ENCODE measurements at regions not wholly inside any gene's neighbourhood (a gene's known extent, or its start where the extent isn't known, plus 50 kb on each side); places are given as distances from the start of the nearest gene placed in this dataset.
A peak's percentile ranks its signal among the peaks of the same experiment; 100 is the strongest.

DNA sequence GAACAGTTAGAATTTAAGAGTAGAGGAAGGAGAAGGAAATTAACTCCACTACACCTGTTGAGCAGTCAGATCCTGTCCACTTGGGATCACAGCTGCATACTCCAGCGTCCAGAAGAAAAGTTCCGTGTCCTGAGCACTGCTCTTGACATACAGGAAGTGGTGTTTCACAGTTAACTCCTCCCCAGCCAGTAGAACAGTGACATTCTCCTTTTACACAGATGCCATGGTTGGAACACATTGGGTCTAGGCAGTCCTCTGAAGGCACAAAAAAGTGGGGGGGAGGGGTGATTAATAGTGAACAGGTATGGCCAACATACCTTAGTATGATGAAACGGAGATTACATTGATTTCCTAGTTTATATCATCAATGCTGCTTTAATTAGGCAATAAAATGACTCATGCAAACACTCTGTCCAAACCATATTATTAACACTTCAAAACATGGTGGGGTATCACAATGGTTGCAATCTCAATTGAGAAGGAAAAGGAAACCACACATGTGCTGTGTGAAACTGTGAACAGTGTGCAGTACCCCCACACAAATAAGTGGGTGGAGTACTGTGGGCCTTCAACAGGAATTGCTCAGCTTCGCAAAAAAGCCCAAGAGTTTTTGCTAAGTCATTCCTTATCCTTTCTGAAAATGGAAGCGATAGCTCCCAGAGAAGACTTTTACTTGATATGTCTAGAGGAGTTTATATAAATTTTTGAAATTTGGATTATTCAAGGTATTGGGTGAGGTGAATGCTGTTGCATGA lies 295.6 kb downstream of the SH2D1A start (continued):
- TF ChIP-seq, protein P1, sequence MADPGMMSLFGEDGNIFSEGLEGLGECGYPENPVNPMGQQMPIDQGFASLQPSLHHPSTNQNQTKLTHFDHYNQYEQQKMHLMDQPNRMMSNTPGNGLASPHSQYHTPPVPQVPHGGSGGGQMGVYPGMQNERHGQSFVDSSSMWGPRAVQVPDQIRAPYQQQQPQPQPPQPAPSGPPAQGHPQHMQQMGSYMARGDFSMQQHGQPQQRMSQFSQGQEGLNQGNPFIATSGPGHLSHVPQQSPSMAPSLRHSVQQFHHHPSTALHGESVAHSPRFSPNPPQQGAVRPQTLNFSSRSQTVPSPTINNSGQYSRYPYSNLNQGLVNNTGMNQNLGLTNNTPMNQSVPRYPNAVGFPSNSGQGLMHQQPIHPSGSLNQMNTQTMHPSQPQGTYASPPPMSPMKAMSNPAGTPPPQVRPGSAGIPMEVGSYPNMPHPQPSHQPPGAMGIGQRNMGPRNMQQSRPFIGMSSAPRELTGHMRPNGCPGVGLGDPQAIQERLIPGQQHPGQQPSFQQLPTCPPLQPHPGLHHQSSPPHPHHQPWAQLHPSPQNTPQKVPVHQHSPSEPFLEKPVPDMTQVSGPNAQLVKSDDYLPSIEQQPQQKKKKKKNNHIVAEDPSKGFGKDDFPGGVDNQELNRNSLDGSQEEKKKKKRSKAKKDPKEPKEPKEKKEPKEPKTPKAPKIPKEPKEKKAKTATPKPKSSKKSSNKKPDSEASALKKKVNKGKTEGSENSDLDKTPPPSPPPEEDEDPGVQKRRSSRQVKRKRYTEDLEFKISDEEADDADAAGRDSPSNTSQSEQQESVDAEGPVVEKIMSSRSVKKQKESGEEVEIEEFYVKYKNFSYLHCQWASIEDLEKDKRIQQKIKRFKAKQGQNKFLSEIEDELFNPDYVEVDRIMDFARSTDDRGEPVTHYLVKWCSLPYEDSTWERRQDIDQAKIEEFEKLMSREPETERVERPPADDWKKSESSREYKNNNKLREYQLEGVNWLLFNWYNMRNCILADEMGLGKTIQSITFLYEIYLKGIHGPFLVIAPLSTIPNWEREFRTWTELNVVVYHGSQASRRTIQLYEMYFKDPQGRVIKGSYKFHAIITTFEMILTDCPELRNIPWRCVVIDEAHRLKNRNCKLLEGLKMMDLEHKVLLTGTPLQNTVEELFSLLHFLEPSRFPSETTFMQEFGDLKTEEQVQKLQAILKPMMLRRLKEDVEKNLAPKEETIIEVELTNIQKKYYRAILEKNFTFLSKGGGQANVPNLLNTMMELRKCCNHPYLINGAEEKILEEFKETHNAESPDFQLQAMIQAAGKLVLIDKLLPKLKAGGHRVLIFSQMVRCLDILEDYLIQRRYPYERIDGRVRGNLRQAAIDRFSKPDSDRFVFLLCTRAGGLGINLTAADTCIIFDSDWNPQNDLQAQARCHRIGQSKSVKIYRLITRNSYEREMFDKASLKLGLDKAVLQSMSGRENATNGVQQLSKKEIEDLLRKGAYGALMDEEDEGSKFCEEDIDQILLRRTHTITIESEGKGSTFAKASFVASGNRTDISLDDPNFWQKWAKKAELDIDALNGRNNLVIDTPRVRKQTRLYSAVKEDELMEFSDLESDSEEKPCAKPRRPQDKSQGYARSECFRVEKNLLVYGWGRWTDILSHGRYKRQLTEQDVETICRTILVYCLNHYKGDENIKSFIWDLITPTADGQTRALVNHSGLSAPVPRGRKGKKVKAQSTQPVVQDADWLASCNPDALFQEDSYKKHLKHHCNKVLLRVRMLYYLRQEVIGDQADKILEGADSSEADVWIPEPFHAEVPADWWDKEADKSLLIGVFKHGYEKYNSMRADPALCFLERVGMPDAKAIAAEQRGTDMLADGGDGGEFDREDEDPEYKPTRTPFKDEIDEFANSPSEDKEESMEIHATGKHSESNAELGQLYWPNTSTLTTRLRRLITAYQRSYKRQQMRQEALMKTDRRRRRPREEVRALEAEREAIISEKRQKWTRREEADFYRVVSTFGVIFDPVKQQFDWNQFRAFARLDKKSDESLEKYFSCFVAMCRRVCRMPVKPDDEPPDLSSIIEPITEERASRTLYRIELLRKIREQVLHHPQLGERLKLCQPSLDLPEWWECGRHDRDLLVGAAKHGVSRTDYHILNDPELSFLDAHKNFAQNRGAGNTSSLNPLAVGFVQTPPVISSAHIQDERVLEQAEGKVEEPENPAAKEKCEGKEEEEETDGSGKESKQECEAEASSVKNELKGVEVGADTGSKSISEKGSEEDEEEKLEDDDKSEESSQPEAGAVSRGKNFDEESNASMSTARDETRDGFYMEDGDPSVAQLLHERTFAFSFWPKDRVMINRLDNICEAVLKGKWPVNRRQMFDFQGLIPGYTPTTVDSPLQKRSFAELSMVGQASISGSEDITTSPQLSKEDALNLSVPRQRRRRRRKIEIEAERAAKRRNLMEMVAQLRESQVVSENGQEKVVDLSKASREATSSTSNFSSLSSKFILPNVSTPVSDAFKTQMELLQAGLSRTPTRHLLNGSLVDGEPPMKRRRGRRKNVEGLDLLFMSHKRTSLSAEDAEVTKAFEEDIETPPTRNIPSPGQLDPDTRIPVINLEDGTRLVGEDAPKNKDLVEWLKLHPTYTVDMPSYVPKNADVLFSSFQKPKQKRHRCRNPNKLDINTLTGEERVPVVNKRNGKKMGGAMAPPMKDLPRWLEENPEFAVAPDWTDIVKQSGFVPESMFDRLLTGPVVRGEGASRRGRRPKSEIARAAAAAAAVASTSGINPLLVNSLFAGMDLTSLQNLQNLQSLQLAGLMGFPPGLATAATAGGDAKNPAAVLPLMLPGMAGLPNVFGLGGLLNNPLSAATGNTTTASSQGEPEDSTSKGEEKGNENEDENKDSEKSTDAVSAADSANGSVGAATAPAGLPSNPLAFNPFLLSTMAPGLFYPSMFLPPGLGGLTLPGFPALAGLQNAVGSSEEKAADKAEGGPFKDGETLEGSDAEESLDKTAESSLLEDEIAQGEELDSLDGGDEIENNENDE (IDR thresholded peaks at IDR 0.05; ENCODE audit: low read depth, low read length) = no peak
- TF ChIP-seq ETV5 (CRISPR knock-in tag; IDR thresholded peaks at IDR 0.05; ENCODE audit: low read depth) (no peak), POLR2AphosphoS2 (IDR thresholded peaks at IDR 0.05; ENCODE audit: low read length) (no peak), CHD1 (IDR thresholded peaks at IDR 0.05; ENCODE audit: low read length) (no peak), ZNF316 (IDR thresholded peaks at IDR 0.05) (peak; percentile 92), GTF2E2 (tag; IDR thresholded peaks at IDR 0.05) (no peak), GABPA (tag; conservative IDR thresholded peaks at IDR 0.05; ENCODE audit: low read depth) (peak; percentile 50), ATF7 (IDR thresholded peaks at IDR 0.05) (no peak)
- TF ChIP-seq, protein P2, sequence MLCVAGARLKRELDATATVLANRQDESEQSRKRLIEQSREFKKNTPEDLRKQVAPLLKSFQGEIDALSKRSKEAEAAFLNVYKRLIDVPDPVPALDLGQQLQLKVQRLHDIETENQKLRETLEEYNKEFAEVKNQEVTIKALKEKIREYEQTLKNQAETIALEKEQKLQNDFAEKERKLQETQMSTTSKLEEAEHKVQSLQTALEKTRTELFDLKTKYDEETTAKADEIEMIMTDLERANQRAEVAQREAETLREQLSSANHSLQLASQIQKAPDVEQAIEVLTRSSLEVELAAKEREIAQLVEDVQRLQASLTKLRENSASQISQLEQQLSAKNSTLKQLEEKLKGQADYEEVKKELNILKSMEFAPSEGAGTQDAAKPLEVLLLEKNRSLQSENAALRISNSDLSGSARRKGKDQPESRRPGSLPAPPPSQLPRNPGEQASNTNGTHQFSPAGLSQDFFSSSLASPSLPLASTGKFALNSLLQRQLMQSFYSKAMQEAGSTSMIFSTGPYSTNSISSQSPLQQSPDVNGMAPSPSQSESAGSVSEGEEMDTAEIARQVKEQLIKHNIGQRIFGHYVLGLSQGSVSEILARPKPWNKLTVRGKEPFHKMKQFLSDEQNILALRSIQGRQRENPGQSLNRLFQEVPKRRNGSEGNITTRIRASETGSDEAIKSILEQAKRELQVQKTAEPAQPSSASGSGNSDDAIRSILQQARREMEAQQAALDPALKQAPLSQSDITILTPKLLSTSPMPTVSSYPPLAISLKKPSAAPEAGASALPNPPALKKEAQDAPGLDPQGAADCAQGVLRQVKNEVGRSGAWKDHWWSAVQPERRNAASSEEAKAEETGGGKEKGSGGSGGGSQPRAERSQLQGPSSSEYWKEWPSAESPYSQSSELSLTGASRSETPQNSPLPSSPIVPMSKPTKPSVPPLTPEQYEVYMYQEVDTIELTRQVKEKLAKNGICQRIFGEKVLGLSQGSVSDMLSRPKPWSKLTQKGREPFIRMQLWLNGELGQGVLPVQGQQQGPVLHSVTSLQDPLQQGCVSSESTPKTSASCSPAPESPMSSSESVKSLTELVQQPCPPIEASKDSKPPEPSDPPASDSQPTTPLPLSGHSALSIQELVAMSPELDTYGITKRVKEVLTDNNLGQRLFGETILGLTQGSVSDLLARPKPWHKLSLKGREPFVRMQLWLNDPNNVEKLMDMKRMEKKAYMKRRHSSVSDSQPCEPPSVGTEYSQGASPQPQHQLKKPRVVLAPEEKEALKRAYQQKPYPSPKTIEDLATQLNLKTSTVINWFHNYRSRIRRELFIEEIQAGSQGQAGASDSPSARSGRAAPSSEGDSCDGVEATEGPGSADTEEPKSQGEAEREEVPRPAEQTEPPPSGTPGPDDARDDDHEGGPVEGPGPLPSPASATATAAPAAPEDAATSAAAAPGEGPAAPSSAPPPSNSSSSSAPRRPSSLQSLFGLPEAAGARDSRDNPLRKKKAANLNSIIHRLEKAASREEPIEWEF (CRISPR knock-in tag; IDR thresholded peaks at IDR 0.05) = no peak

Measured in K562 (cell line).